DOHH2 (cell line): ENCODE measurements at regions not wholly inside any gene's neighbourhood (a gene's known extent, or its start where the extent isn't known, plus 50 kb on each side); places are given as distances from the start of the nearest gene placed in this dataset.
"Not testable (repeated sequence)": the region's sequence is repeated elsewhere in the genome, so short reads cannot be mapped to it uniquely, and the experiment has no call there.

Experiments used
- H3F3A ChIP-seq: fragments of 200-600 bp; sonication (generic), shearing (Covaris generic); 2 replicates; pipeline ENCODE4 v1.6.0; 2016; ENCODE audit warnings: antibody characterized with exemption, mild to moderate bottlenecking; ENCODE audit not compliant: control insufficient read depth, insufficient read depth
- H3K27ac ChIP-seq: fragments of 200-600 bp; sonication (generic); 2 replicates; pipeline ENCODE4 v1.5.1; 2014; ENCODE audit warnings: low read depth, mild to moderate bottlenecking, low read length, moderate library complexity
- H3K27me3 ChIP-seq: fragments of 200-600 bp; sonication (generic); 2 replicates; pipeline ENCODE4 v1.6.1; 2014; ENCODE audit warnings: mild to moderate bottlenecking, low read length, mixed read lengths; ENCODE audit not compliant: control insufficient read depth
- H3K36me3 ChIP-seq: fragments of 200-600 bp; sonication (generic); 2 replicates; pipeline ENCODE4 v1.6.1; 2014; ENCODE audit warnings: mild to moderate bottlenecking, low read length, moderate library complexity, mixed read lengths; ENCODE audit not compliant: control insufficient read depth
- H3K4me1 ChIP-seq: fragments of 200-600 bp; sonication (generic); 2 replicates; pipeline ENCODE4 v1.6.1; 2014; ENCODE audit warnings: mild to moderate bottlenecking, low read length, mixed read lengths; ENCODE audit not compliant: control insufficient read depth
- H3K4me2 ChIP-seq: fragments of 200-600 bp; sonication (generic); 2 replicates; pipeline ENCODE4 v1.6.0; 2014; ENCODE audit warnings: mild to moderate bottlenecking, low read length, moderate library complexity
- H3K4me3 ChIP-seq: fragments of 200-600 bp; sonication (generic); 2 replicates; pipeline ENCODE4 v1.5.1; 2014; ENCODE audit warnings: mild to moderate bottlenecking, low read length, mixed read lengths
- H3K79me2 ChIP-seq: fragments of 200-600 bp; sonication (generic); 2 replicates; pipeline ENCODE4 v1.6.1; 2014; ENCODE audit warnings: mild to moderate bottlenecking, low read length, mixed read lengths; ENCODE audit not compliant: control insufficient read depth
- H3K9me2 ChIP-seq: fragments of 200-600 bp; sonication (generic); replicated peaks from 2 replicates; pipeline ENCODE4 v1.6.1; 2014; ENCODE audit warnings: mild to moderate bottlenecking, low read length, mixed read lengths; ENCODE audit not compliant: control insufficient read depth
- H3K9me3 ChIP-seq: fragments of 200-600 bp; sonication (generic); 2 replicates; pipeline ENCODE4 v1.6.1; 2014; ENCODE audit warnings: antibody characterized with exemption, low read length, mixed read lengths; ENCODE audit not compliant: control insufficient read depth, insufficient read depth
- H4K20me1 ChIP-seq: fragments of 200-600 bp; sonication (generic); 2 replicates; pipeline ENCODE4 v1.6.0; 2014; ENCODE audit warnings: low read depth, mild to moderate bottlenecking, antibody characterized with exemption, low read length, moderate library complexity; ENCODE audit not compliant: control insufficient read depth, insufficient read depth
- EZH2phosphoT487 ChIP-seq: fragments of 200-600 bp; sonication (generic); IDR thresholded peaks from 2 replicates; pipeline ENCODE4 v1.6.1; 2017; ENCODE audit warnings: borderline replicate concordance, mild to moderate bottlenecking, antibody characterized with exemption, low read length, moderate library complexity, mixed read lengths
- TF ChIP-seq, protein P1 (sequence below): fragments of 200-600 bp; sonication (generic); IDR thresholded peaks from one replicate; pipeline ENCODE4 v1.5.1; 2014; ENCODE audit warnings: antibody characterized with exemption, mild to moderate bottlenecking, low read depth, low read length; ENCODE audit not compliant: poor library complexity, severe bottlenecking

DNA sequence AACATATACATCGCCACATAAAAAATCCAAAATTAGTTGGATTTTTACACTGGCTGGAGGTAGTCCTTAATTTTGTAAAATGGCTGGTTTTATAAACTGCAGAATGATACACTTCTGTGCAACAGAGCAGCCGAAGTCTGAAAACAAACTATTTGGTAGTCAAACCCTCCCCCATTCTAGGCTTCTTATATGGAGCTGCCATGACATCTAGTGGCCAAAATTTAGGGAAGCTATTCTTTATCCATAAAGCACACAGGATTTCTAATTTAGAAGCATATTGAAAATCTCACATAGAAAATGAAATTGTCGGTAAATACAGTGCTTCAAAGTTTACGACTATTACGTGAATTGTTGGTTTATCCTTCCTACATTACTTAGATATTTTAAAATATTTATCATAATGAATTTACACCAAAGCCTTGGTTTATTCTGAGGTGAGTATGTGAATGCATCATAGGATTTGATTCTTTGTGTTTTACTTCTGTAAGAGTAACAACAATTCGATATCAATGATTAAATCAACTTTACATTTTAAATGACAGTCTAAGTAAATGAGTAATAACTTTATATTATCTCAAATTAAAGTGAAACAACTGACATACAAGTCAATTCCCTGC lies 113.4 kb upstream of the FAM241A start:
- peaks cover 39% of the 10 kb centered on the region for H3K27me3 ChIP-seq
- H3K36me3 ChIP-seq, result no peaks in the 10 kb centered on the region
- H3K4me1 ChIP-seq, result no peaks in the 10 kb centered on the region
- H3K27ac ChIP-seq, result no peak overlapping the region
- no peak for TF ChIP-seq EZH2phosphoT487
- TF ChIP-seq, protein P1, sequence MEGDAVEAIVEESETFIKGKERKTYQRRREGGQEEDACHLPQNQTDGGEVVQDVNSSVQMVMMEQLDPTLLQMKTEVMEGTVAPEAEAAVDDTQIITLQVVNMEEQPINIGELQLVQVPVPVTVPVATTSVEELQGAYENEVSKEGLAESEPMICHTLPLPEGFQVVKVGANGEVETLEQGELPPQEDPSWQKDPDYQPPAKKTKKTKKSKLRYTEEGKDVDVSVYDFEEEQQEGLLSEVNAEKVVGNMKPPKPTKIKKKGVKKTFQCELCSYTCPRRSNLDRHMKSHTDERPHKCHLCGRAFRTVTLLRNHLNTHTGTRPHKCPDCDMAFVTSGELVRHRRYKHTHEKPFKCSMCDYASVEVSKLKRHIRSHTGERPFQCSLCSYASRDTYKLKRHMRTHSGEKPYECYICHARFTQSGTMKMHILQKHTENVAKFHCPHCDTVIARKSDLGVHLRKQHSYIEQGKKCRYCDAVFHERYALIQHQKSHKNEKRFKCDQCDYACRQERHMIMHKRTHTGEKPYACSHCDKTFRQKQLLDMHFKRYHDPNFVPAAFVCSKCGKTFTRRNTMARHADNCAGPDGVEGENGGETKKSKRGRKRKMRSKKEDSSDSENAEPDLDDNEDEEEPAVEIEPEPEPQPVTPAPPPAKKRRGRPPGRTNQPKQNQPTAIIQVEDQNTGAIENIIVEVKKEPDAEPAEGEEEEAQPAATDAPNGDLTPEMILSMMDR, result peak; percentile 69
- H3K9me3 ChIP-seq, result no peaks in the 10 kb centered on the region
- H3K79me2 ChIP-seq, result no peaks in the 10 kb centered on the region
- H4K20me1 ChIP-seq, result no peaks in the 10 kb centered on the region
- H3K4me3 ChIP-seq, result no peak overlapping the region
- H3K9me2 ChIP-seq, result no peaks in the 10 kb centered on the region
- no peaks in the 10 kb centered on the region for H3F3A ChIP-seq
- no peak overlapping the region for H3K4me2 ChIP-seq

DNA sequence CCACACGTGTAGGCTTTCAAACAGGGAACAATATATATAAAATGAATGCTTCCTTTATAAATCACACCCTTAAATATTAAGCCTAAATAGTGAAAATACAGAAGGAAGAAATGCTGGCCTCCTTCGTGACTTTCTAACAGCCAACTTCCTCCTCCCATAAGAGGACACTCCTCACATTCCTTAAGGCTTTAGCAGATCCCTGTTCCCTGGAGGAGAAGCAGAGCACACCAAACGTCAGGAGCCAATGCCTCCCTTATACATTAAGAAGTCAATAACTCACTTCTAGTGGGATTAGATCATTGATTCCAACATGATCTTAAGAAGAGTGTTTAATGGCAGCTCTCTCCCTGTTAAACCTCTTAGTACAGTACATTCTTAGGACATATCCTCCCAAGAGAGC lies 108.4 kb upstream of the FAM241A start:
- Histone ChIP-seq H3K4me3 (no peak overlapping the region), H3K4me2 (no peak overlapping the region), H3K9me3 (no peaks in the 10 kb centered on the region), H3K79me2 (no peaks in the 10 kb centered on the region), H3K36me3 (no peaks in the 10 kb centered on the region), H3F3A (no peaks in the 10 kb centered on the region), H3K9me2 (no peaks in the 10 kb centered on the region), H3K4me1 (no peaks in the 10 kb centered on the region), H4K20me1 (no peaks in the 10 kb centered on the region), H3K27ac (no peak overlapping the region), H3K27me3 (peaks cover 11% of the 10 kb centered on the region)
- TF ChIP-seq, protein P1, result no peak
- TF ChIP-seq EZH2phosphoT487, result no peak

DNA sequence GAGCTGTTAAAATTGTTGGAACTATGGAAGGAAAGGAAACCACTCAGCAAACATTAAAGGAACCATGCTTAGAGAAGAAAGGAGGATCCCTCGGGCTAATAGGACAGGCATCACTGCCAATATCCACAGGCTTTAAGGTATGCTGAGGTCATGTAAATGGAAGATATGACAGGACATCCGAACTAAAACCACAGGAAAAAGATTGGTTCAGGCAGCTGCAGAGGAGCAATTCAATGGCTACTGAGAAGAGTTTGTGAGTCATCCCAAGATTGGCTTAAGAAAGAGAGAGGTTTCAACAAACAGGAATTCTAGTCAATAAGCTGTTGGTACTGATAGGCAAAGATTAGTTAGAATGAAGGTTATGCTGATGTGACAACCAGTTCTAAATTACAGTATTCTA lies 106.4 kb upstream of the FAM241A start:
- Histone ChIP-seq H3F3A (no peaks in the 10 kb centered on the region), H3K79me2 (no peaks in the 10 kb centered on the region), H3K4me2 (no peak overlapping the region), H3K9me2 (no peaks in the 10 kb centered on the region), H3K9me3 (no peaks in the 10 kb centered on the region), H3K27me3 (peaks cover 10% of the 10 kb centered on the region), H3K4me3 (no peak overlapping the region), H3K27ac (no peak overlapping the region), H3K4me1 (peaks cover 3% of the 10 kb centered on the region; the same call in 1 of the 2 replicates), H3K36me3 (no peaks in the 10 kb centered on the region), H4K20me1 (no peaks in the 10 kb centered on the region)
- TF ChIP-seq EZH2phosphoT487, result no peak
- TF ChIP-seq, protein P1, result no peak

DNA sequence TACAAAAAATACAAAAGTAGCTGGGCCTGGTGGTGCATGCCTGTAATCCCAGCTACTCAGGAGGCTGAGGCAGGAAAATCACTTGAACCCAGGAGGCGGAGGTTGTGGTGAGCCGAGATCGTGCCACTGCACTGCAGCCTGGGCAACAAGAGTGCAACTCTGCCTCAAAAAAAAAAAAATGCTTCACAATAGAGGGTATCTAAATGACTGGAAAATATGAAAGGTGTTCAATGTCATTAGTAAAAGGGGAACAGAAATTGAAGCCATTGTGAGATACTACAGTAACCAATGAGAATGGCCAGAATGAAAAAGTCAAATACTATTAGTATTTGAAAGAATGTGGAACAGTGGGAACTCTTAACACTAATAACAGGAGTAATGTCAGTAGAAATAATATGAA lies 96.1 kb upstream of the FAM241A start:
- not testable (repeated sequence) for H3K36me3 ChIP-seq, H3F3A ChIP-seq, H3K27ac ChIP-seq, H3K9me2 ChIP-seq, H4K20me1 ChIP-seq, H3K79me2 ChIP-seq, H3K4me3 ChIP-seq, H3K4me1 ChIP-seq, H3K9me3 ChIP-seq, H3K27me3 ChIP-seq, H3K4me2 ChIP-seq
